Cortex of kidney (tissue), 1 donor: ENCODE measurements at regions not wholly inside any gene's neighbourhood (a gene's known extent, or its start where the extent isn't known, plus 50 kb on each side); places are given as distances from the start of the nearest gene placed in this dataset.

Experiments
- DNase-seq: peaks from one replicate; lab custom pipeline; 2025; lab: John Stamatoyannopoulos, UW

- no peak for DNase-seq
These were observed 285.4 kb downstream of the THBS2 start for GRCh38 chr6:168968228-168968627.

GRCh38 chr6:168967281-168967925 is 286.2 kb downstream of the THBS2 start:
- no peak for DNase-seq

DNA sequence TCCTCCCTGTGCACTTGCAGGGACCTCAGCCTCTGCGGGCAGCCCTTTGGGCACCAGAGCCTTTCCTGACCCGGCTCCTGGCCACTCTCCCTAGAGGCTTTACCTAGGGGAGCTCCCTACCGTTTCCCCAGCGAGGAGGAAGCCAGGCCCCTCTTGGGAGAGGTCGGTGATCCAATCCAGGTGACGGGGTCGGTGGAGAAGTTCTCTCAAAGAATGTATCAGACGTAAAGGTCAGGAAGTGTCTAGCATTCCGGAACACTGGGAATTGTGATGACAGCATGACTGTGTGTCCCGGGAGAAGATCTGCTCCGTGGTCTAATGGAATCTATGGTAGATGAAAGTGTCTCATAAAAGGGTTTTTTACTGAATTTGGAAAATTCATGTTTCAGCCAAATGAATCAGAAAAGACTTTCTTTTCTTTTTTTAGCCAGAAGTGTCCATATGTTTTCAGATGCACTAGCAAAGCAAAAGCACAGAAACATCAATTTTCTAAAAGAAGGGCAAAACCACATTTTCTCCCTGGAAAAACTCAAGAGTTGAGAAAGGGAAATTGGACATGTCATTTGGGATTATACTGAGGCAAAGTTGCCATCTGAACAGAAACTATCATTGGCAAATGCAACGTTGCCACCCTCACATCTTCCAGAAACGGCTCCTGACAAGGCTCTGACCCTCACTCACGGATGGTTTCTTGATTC is 289.4 kb downstream of the THBS2 start:
- DNase-seq = no peak

DNA sequence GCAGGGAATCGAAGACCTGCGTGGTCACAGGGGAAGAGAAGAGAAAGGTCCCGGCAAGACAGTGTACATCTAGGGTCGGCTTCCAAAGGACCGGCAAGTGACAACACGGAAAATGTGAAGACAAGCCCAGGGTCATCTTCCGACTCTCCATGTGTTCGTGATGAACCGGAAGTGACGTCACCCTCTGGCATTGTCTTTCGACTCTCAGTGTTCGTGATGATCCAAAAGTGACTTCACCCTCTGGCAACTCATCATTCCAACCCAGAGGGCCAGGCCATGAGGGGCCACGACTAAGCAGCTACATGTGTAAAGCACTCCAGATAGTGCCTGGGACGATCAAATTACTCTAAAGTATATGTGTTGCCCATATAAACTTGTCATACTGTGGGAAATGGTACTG is 290.8 kb downstream of the THBS2 start:
- DNase-seq = no peak

DNA sequence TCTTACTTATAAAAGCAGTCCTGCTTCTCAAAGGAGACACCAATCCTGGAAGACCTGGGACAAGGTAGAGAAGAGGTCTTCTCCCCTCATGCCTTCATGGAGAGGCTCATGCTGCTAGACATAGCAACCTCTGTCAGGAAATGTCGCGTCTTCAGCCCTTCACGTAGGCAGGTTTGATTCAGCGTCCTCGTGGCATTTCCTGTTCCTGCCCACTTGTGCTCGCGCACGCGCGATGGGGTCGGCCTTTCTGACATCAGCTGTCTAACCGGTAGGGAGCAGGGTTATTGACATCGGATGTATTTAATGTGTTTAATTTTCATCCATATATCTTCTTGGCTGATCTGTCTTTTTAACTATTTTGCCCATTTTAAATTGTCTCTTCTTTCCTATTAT is 292.4 kb downstream of the THBS2 start:
- no peak for DNase-seq

DNA sequence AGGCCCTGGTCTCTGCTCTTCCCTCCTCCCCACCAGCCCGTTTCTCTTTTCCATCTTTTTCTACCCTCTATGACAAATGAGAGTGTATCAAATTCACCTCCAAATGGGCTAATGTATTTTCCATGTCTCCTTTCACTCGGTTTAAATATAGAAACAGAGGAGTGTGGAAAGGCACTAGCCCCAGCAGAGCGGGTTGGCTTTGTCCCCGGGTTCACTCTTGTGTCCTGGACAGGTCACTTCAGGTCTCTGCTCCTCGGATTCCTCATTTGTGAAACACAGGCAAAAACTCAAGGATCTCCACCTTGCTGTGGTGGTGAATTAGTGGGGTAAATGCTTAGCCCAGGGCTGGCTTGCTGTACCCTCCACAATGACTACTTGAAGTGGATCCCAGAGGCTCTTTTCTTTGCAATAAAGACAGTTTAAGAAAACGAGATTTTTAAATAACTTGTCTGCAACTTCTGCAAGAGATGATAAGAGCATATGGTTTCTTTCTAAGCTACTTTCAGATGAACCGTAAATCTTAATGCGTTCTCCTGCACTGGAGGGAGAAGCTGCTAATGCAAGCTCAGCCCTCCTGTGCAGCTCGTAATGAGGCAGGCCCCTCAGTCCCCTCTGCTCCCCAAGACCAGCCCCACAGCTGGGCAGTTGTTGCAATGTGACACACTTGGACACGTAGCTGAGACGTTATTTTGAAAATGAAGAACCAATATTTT is 292.9 kb downstream of the THBS2 start:
- no peak for DNase-seq

DNA sequence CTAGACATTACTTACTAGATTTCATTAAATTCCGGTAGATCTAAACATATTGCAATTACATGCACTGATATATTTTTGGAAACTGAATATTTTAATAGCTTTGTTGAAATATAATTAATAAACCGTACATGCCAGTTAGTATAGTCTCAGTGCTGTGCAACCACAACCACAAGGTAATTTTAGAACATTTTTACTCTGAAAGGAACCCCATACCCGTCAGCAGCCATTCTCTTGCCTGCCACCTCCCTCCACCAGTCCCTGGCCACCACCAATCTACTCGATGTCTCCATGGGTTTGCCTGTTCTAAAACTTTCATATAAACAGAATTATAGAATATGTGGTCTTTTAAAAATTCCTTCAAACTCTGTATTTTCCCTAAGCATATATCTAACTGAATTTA is 293.9 kb downstream of the THBS2 start:
- no peak for DNase-seq

- no peak for DNase-seq
These were observed 296.5 kb downstream of the THBS2 start for GRCh38 chr6:168956884-168957730.

- DNase-seq = no peak
These were observed 297.4 kb downstream of the THBS2 start for GRCh38 chr6:168956141-168956838.

DNA sequence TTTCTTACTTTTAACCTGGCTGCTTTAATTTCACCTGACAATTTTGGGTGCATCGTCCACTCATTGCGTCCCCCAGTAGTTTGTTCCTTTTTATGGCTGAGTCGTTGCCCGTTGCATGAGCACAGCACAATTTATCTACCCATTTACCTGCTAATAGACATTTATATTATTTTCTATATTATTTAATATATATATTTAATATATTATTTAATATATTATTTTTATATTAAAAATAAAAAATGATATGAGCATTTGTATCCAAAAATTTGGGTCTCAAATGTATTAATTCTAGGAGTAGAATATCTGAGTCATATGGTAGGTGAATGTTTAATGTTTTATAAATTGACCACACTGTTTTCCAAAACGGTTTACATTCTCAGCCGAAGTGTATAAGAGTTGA is 300.2 kb downstream of the THBS2 start:
- no peak for DNase-seq

GRCh38 chr6:168951217-168951616 is 302.4 kb downstream of the THBS2 start:
- no peak for DNase-seq

- DNase-seq = no peak
These were observed 302.8 kb downstream of the THBS2 start for GRCh38 chr6:168950858-168951214.

DNA sequence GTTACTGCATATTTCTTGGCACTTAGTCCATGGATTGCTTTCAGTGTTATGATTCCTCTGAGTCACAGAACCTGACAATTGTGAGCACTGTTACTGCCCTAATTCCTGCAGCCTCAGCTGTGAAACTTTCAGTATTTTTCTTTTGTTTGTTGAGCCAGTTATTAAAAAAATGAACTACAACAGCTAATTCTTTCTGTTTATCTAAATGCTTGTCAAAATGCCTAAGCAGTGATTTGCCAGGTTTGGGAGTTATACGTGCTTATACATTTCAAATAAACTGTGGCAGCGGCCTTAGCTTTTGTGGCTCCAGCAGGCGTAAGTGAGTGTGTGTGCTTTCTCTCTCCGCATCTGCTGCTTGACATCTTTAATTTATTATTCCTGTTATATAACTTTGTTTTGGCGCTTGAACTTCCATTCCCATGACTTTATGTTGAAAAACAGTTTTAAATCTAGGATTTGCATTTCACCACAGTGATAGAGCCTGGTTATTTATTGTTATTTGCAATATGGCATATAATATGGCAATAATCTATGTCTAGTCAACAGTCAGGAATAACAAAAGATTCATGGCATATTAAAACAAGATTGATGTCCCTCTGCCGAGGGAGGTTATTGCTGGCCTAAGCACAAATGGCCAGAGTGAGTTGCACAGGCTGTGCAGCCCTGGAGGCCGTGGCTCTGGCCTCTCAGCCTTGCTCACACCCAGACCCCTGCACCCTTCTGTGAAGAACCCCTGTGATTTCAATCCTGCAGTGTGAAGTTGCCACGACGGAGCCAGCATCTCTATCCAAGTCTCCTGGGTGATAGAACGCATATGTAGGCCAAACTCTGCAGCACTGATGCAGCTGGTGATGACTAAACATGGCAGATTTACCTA is 303.4 kb downstream of the THBS2 start:
- no peak for DNase-seq

- DNase-seq = no peak
These were observed 304.6 kb downstream of the THBS2 start for GRCh38 chr6:168948990-168949531.

- DNase-seq = no peak
These were observed 305.6 kb downstream of the THBS2 start for GRCh38 chr6:168948002-168948401.

GRCh38 chr6:168943231-168943905 is 310.3 kb downstream of the THBS2 start:
- no peak for DNase-seq

- DNase-seq = no peak
These were observed 311.0 kb downstream of the THBS2 start for GRCh38 chr6:168942646-168943045.

DNA sequence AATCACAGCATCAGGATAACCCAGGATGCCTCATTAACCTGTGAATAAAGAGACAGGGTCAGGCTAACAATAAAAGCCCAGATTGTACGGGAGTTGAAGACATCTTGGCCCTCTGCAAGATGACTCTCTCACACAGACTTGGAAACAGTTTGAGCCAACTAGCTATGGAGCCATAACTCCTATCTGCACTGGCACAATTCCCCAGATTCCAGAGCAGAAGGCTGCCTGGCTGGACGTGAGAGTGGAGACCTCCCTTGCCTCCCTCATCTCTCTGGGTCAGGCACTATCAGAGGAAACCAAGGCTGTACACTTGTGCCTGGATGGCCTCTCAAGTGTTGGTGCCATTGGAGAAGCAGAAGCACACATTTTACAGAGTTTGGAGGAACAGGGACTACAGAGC is 312.6 kb downstream of the THBS2 start:
- no peak for DNase-seq

- no peak for DNase-seq
These were observed 313.9 kb downstream of the THBS2 start for GRCh38 chr6:168939796-168940195.

GRCh38 chr6:168939041-168939440 is 314.6 kb downstream of the THBS2 start:
- no peak for DNase-seq
